LoVo (cell line): ENCODE measurements at regions not wholly inside any gene's neighbourhood (a gene's known extent, or its start where the extent isn't known, plus 50 kb on each side); places are given as distances from the start of the nearest gene placed in this dataset.
"Not testable (repeated sequence)": the region's sequence is repeated elsewhere in the genome, so short reads cannot be mapped to it uniquely, and the experiment has no call there.

Experiments
- DNase-seq: peaks from one replicate; pipeline ENCODE4 v3.0.0-alpha.2; 2016; ENCODE audit warnings: low spot score

DNA sequence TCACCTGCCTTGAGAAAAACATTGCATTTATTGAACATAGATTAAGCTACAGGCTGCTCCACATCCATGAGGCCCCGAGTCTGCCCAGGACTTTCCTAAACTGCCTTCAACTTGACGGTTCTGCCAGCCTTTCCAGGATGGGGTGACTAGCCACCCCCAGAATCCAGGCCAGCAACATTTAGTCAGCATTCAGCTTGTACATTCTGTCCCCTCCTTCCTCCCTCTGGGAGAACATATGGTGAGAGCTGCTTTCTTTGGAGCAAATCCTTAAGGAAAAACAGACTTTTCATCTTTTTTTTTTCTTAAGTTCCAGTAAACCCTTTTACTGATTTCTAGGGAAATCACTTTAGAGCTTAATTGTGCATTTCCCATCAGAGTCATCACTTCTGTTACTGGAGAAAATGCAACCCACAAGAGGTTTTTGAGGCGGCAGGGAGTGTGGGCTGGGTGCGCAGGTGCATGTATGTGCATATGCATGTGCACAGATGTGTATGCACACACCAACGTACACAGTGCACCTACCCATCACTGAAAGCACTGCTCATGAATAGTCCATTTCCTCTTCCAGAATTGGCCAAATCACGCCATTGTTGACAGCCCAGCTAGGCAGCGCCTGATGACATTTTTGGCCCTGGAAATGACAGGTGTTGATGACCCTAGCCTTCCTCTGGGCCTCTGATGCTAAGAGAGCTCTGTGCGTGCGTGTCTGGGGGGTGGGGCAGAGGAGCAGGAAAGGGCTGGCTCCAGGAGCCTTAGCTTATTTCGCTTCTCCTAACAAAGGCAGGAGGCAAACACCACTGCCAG lies 145.6 kb downstream of the HSD17B3 start:
- DNase-seq, result no peak

DNA sequence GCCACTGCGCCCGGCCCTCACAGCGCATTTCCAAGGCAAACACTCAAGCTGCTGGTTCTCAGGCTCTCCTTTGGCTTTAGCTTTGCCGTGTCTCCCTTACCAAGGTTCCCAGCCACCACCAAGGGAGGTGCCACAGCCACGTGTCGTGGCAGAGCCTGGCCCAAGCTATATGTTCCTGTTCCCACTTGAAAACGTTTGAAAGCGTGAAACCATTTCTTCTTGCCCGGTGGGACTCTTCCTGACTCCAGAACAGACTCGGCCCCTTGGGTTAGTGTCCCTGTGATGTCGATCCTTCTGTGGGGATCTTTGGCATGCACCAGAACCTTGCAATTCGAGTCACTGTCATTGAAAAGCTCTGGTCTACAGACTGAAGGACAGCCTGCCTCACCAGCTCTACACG lies 147.9 kb downstream of the HSD17B3 start:
- DNase-seq, result no peak

DNA sequence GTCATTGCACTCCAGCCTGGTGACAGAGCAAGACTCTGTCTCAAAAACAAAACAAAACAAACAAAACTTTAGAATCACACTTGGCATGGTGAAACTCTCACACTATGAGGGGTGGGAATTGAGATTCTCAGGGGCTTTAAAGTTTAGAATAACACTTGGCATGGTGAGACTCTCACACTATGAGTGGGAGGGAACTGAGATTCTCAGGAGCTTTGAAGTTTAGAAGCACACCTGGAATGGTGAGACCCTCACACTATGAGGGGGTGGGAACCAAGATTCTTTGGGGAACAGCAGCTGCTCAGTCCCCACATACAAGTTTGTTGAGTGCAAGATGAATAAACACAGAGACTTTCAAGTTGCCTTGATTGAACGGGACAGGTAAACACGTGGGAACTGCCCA lies 149.4 kb downstream of the HSD17B3 start:
- no peak for DNase-seq

DNA sequence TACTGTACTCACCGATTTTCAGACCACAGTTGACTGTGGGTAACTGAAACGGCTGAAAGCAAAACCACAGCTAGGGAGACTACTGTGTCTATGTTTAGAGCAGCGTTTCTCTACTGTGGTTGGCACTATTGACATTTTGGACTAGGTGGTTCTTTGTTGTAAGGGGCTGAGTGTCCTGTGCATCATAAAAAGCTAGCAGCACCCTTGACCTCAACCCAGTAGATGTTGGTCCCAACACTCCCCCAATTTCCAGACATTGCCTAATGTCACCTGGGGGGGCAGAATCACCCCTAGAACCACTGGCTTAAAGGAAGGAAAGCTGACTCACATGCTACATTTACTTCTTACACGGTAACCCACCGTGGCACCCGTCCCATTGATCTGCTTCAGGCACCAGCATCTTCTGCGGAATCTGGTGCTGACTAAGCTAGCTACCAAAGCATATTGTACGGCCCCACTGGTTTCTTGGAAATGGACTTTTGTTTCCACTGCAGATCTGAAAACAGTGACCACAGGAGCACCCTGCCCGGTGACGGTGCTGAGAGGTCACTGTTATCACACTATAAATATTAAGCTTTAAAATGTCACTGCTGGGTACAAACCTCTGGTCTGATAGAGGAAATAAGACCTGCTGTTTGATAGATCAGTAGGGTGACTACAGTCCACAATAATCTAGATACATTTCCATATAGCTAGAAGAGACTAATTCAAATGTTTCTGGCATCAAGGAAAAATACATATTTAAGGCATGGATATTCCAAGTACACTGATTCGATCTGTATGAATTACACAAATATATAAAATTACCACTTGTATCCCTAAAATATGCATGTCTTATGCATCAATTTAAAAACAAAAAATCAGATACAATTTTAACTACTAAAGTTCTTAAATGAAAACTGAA lies 151.4 kb downstream of the HSD17B3 start:
- no peak for DNase-seq

DNA sequence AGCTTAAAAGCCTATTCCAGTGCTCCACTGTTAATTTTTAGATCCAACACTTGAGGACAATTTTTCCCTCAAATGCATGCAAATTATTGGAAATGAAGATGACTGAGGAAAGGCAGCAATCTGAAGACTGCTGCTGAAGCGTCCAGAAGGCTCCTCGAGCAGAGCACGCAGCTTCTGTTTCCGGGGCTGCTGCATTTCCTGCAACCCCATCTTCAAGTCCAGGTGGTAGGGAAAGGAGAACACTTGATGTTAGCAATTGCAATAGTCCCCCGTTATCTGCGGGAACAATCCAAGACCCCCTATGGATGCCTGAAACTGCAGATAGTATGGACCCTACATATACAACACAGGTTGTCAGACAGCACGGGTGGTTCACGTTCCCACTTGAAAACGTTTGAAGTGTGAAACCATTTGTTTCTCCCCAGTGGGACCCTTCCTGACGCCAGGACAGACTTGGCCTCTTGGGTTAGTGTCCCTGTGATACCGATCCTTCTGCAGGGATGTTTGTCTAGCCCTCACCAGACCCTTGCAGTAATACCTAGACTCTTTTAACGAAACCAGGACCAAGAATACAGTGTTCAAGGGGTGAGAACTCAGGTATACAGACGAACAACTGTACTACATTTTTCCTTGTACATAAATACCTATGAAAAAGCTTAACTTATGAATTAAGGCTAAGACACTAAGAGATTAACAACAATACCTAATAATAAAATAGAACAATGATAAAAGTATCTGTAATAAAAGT lies 152.3 kb downstream of the HSD17B3 start:
- DNase-seq, result no peak

DNA sequence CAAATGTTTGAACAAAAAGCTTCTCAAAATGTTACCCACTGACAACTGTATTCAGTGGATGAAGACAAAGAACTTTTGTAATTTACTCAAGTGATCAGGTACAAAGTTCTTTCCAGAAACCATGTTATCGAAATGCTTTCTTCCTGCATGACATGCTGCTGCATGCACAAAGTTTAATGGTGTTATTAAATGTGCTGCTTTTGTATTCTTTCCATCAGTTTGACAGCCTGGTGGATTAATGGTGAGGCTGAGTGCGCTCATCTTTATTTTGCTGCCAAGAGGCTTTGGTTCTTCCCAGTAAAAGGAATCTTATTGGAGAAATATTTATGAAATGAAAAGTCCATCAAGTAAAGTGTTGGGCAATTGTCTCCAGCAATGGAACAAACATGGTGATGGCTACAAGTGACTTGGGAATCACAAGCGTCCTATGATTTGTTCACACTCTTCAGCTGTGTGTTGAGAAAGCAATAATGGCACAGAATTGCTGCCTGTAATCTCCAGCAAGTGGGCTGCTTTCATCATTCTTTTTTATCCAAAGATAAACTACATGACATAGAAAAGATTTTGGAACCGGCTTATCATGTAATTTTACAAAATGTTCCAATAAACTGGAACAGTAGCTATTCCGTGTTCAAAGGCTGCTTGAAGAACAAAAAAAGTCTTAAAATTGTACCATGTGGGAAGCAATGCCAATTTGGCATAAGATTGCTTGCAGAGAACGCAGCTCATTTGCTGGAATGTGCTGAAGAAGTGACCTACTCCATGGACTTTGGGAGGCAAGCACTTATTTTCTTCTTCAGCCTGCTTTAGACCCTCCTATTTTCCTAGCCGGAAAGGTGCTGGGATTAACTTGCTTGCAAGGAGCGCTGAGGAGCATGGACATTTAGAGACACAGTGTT lies 153.1 kb downstream of the HSD17B3 start:
- DNase-seq, result no peak

DNA sequence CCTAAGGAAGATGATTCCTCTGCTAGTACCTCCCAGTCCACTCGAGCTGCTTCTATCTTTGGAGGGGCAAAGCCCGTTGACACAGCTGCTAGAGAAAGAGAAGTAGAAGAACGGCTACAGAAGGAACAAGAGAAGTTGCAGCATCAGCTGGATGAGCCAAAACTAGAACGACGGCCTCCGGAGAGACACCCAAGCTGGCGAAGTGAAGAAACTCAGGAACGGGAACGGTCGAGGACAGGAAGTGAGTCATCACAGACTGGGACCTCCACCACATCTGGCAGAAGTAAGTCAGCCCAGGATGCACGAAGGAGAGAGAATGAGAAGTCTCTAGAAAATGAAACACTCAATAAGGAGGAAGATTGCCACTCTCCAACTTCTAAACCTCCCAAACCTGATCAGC lies 154.9 kb downstream of the HSD17B3 start:
- not testable (repeated sequence) for DNase-seq

DNA sequence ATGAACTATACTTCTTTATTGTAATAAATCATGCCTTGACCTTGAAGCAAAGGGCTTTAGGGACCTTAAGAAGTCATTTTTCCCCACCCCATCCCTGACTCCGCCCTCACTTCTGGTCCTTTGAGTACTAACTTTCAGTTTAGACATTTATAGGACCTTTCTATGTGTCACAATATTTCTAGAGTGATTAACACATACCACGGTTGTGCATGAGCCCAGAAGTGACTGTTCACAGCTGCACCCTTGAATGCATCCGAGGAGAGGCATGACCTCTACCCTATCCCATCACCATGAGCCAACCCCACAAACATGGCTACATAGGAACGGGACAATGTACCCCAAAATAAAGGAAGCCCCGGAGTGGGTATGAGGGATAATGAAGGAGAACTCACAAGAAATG lies 160.3 kb downstream of the HSD17B3 start:
- no peak for DNase-seq

DNA sequence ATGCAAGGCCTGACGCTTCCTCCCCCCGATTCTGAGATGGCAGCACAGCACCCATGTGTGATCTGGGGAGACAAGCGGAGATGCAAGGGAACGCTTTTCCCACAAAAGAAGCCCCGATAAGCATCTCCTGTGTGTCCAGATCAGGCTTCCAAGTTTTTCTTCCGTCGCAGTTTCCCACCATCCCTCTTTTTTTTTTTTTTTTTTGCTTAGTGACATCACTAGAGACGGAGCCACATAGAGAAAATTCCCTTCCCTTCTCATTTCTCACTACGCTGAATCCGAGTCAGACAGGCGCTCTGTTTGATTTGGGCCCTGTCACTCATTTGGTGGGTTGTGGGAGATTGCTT lies 160.9 kb downstream of the HSD17B3 start:
- no peak for DNase-seq

DNA sequence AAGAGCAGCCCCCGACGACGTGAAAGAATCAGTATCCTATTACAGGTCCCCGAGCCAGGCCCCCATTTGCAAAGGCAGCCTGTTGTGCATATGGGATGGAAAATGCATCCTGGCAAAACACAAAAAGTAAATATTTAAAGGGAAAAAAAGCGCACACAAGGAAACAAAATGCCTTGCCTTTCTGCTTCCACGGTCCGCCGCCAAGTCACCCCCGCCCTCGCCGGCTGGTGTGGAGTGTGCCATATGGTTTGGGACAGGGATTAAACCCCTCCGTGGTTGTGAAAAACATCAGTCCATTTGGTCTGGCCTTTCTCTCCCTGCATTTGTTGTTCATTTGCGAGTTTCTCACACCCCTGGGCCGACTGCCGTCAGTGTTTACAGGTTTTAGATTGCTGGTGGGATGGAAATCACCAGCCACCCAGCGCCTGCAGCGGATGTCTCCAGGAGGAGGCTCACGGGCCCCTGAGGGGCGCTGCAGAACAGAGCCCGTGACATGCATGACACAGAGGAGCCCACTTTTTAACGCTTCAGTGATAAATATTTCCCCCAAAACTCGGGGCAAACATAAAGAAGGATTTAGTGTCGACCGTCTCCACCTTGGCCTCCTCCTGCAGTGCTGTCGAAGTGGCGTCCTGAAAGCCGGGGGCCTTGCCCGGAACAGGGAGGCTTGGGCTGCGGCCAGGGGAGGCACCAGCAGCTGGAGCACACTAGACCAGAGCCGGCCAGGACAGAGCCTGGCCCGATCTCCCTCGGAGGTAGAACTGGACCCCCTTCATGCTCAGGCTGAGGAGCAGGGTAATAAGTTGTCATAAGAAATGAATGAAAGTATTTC lies 161.5 kb downstream of the HSD17B3 start:
- DNase-seq, result no peak

DNA sequence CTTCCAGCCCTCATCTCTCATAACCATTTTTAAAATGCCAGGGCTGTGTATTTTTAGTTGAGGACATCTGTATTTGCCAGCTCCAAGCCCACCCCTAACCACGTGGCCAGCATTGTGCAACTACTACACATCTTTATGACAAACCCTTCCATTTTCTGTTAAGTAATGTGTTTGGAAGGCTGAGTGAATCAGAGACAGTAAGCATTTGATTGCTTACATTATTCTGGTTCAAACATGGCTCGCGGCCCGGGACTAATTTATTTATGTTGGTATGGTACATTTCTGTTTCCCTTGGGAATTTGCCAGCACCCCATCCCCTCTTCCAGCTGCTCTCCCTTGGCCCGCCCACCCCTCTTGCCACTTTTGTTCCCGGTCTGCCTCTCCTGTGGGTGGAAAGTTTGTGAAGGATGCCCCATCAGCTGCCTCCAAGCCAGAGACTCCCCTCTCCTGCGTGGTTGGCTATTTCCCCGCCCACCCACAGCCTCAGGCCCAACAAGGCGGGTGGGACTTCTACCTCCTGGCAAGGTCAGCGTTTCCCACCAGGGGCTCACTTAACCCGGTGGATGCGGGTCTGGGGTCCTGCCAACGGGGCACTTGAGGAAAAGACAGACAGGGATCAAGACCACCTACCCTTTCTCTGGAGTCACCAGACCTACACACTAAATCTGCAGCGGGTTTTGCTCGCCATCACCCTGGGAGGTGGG lies 162.2 kb downstream of the HSD17B3 start:
- no peak for DNase-seq

DNA sequence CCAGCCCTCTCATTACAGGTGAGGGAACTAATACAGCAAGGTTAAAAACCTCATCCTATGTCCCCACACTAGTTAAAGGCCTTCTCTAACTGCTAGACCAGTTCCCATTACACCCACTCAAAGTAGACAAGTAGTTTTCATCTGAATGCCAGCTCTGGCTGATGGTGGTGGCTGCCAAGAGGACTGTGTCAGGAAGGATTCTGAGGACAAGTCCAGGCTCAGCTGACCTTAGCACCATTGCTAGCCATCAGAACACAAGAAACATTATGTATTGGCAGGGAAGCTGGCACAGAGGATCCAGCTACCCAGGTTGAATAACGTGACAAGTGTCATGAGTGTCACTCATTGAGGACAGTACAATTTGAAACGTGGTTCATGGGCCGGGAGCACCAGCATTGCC lies 163.4 kb downstream of the HSD17B3 start:
- no peak for DNase-seq

DNA sequence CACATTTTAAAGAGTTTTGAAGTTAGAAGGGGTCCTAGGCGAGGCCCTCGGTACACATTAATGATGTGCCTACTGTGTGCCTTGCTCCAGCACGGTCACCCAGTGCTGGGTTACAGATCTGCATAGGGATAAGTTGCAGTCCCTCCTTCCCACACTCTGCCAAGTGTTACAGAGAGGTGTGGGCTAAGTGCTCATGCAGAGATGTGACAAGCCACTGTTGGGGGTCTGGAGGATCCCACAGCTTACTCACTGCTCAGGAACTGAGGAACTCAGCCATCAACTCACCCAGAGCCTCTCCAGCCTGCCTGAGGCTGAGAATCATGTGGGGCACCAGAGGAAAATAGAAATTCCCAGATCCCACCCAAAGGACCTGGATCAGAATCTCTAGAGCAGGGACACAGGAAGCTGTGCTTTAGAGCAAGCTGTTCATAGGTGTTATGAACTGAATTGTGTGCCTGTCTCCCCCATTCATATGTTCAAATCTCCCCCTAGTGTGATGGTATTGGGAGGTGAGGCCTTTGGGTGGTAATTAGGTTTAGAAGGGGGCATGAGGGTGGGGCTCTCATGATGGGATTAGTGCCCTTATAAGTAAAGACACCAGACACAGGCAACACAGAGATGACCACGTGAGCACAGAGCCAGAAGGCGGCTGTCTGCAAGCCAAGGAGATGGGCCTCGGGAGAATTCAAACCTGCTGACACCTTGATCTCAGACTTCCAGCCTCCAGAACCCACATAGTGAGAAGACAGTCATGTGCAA lies 164.1 kb downstream of the HSD17B3 start:
- DNase-seq, result no peak

DNA sequence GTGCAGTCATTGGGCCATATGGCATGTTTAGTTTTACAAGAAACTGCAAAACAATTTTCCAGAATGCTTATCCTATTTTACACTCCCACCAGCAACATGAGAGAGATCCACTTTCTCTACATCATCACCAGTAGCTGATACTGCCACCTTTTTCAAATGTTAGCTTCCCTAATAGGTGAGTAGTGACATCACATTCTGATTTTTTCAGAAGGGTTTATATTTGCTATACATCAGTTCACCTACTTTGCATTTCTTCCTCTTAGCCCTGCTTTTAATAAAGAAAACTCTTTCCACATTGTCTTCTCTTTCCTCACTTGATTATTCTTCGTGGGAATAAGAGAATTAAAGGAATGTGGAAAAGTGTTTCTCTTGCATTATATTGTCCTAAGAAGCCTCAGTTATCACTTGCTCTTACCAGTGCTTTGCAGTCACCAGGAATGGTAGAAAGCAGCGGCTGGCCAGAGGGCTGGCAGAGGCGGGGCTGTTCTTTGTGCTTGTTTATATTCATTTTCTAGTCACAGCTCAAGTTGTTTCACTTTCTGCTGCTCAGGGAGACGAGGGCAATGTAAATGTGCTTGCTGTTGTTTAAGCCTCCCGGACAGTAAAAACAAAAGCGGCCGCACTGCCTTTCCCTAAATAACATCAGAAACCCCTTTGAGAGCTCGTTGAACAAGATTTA lies 164.8 kb downstream of the HSD17B3 start:
- peak; percentile 6 for DNase-seq

DNA sequence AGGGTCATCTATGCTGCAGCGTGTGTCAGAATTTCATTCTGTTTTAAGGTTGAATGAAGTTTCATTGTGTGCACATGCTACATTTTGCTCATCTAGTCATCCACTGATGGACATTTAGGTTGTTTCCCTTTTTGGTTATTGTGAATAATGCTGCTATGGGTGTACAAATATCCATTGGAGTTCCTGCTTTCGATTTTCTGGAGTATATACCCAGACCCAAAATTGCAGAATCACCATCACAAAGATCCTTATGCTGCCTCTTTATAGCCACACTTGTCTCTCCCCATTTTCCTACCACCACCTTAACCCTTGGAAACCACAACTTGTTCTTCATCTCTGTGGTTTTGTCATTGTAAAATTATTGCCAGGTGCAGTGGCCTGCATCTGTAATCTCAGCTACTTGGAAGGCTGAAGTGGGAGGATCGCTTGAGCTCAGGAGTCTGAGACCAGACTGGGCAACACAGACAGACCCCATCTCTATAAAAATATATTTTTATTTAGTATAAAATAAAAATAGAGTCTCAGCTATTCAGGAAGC lies 166.2 kb downstream of the HSD17B3 start:
- no peak for DNase-seq

DNA sequence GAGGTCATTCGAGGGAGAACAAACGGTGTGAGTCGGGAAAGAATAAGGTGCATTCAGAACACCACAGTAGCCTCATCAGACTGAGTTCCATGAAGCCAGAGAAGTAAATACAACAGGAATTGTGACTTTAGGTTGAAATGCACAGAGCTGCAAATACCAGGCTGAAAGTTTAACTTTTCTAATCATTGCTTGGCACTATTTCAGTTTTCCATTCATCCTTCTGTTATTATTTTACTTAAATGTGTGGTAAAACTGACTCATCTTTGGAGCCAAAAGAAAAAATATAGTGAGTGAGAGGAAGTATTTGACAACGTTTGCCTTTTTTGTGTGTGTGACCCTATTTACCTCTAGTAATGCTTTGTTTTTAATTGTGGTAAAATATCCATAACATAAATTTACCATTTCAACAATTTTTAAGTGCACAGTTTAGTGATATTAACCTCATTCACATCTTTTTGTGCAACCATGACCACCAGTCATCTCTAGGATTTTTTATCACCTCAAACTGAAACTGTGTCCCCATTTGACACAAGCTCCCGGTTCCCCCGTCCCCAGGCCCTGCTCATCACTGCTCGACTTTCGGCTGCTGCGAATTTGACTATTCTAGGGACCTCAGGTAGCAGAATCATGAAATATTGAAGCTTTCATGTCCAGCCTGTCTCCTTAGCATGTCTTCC lies 166.8 kb downstream of the HSD17B3 start:
- DNase-seq, result no peak

DNA sequence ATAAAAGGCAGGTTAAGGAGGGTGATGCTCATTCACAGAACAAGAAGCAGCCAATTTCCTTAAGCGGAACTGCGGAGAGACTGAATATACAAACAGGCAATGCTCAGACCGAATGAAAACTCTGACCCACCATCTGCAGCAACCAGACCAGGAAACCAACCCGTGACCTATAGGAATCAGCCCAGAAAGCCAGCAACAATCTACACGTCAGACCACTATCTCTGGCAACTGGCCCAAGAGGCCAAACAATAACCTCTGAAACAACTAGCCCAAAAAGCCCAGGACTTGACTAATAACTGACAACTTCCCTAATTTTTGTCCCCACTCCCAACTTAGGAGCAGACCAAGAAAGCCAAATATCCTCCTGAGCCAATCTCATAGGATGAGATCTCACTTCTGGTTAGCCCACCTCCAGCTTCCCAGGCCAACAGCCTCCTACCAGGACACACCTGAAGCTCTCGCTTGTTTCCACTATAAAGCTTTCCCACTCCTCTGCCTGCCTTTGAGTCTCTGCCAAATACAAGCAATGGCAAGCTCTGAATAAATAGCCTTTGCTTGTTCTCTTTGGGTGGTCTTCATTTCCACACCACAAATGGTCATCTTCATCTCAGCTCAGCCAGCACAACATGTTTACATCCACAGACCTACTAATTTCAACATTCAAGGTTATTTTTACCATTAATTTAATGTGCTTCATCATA lies 168.5 kb downstream of the HSD17B3 start:
- DNase-seq, result no peak
